HG03060 (cell line): ENCODE measurements at regions not wholly inside any gene's neighbourhood (a gene's known extent, or its start where the extent isn't known, plus 50 kb on each side); places are given as distances from the start of the nearest gene placed in this dataset.

Experiments used
- ATAC-seq: cut with Tn5 transposase; IDR thresholded peaks from one replicate; pipeline ENCODE4 v1.9.1; 2021; ENCODE audit warnings: low read depth, moderate number of reproducible peaks; ENCODE audit not compliant: unreplicated experiment

DNA sequence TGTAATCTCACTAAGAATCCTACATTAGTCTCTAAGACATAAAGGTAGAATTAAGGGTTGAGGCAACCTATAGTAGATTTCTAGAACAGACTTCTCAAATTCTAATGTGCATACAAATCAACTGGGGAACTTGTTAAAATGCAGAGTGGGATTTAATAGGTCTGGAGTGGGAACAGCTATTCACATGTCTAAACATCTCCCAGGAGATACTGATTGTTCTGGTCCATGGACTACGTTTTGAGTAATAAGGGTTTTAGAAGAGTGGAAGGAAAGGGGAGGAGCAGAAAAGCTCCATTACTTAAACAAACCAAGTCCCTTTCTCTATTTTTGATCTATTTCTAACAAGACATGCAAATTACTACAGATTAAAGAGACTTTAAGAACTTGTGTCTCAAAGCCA lies 524.8 kb downstream of the TUSC7 start:
- no peak for ATAC-seq

DNA sequence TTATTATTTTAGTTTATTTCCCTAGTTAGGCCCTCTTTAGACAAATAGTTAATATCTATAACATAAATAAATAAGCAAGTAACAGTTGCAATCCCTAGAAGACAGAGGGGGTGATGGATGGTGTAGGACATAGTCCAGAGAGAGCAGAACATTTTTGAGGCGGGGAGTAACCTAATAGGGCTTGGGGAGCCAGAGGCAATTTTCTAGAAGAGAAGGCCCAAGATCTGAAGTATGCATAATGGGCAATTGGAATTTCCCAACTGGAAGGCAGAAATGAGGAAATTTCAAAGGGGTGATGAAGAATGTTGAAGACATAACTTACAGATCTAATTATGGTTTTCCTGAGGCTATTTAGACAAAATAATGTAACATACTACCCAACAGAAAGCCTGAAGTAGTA lies 525.7 kb downstream of the TUSC7 start:
- ATAC-seq: no peak

DNA sequence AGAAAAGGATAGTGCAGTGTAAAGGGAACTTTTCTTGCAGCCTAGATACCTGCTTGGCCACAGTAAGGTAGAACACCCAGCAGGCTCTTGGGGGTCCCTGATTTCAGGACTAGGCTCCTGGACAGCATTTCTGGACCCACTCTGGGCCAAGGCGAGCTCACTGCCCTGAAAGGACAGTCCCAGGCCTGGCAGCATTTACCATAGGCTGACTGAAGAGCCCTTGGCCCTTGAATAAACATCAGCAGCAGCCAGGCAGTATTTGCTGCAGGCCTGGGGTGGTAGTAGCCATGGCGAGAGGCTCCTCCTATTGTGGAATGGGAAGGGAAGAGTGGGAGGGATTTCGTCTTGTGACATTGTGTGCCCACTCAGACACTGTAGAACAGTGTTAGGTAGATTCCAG lies 529.2 kb downstream of the TUSC7 start:
- no peak for ATAC-seq

DNA sequence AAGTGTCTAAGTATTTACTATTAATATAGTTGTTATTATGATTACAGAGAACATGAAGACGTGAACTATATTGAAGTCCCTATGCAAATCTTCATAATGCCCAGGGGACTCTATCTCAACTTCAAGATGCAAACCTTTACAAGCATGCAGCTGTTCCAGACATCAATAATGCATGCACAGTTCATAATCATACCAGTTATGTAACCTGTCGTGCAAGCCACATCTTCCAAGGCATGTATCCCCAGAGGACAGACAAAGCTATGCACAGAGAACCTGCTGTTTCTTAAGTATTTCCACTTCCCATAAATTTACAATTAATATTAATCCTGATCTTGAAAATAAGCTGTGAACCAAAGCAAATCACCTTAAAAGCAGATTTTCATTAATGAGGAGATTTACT lies 534.1 kb downstream of the TUSC7 start:
- no peak for ATAC-seq

DNA sequence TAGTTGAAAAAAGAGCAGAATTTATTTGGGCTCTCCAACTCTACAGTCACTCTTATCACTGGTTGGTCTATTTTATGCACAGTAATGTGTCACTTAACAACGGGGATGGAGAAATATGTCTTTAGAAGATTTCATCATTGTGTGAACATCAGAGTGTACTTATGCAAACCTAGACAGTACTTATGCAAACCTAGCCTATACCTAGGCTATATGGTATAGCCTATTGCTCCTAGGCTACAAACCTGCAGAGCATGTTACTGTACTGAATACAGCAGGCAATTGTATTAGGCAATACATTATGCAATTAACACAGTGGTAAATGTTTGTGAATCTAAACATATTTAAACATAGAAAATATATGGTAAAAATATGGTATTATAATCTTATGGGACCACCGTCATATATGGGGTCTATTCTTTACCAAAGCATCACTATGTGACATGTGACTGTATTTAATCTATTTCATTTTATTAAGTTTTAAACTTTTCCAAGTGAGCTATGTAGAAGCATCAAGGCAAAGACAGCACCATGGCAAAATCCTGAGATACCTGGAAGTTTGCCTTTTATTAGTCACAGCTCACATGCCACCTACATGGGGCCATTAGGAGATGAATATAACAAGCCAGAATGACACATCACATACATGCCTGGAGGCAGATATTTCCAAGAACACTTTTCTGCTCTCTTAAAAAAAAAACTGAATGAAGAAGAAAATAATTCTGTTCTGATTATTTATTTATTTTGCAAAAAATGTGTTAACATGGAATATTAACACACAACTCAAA lies 537.4 kb downstream of the TUSC7 start:
- no peak for ATAC-seq

DNA sequence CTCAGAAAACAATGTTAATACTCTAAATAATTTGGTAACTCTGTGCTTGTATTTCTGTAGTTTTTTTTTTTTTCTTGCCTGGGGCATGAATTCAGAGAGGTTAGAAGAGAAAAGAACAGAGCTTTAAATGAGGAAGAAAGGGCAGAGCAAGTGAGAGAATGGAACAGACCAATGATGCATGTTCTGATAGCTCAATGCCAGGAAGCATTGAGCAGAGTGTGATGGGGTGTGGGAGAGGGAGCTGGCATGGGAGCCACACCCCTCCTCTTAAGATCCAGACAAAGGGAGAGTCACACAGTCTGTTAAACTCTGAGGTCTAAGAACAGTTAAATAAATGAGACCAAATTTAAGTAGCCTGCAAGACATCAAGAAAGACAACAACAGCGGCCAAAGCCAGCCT lies 538.6 kb downstream of the TUSC7 start:
- ATAC-seq: no peak

DNA sequence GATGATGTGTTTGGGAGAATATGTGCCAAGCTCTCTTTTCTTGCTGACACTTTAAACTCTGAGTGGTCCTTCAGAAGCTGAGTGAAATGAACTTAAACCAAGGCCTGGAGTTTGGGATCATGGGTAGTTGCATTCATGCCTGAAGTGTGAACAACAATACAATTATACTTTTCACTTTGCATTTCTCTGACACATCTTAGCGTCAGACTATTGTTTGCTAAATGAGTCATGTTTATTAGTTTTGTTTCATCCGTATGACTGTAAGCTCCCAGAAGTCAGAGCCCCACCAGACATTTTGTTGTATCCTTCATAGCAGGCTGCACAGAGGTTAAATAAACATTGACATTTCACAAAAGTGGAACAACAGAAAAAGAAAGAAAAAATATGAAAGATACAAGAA lies 542.6 kb downstream of the TUSC7 start:
- ATAC-seq: peak; percentile 60

DNA sequence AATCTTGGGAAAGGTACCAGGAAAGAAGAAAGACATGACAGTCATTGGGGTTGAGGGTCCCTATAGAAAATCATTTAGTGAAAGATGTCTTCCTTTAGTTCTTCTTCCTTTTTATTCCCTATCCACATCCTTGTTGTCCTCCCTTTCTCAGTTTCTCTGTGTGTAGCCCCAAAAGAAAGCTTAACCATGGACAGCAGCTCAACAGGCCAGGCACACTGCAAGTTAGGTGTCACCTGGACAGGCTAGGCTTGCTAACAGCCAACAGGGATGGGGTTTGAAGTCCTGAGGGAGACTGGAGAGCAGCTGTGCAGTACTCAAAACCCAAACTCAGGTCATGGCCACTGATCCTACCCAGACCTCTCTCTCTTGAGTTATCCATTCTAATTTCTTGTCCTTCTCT lies 543.1 kb downstream of the TUSC7 start:
- no peak for ATAC-seq

DNA sequence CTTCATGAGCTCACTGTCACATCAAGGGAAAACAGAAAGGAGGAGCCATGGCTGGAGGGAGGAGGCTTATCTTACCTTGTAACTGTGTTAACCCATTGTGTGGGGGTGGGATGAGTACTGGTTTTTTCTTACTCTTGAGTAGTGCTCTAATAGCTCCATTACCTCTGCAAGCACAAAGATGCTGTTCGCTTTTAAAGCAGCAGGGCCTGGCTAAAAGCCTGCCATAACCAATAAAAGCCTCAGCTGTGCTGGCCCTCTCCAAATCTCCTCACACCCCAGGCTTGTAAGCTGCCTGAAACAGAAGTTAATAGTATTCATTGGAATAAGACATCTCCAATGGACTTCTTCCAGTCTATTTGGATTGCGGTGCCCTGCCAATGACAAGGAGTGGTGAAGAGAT lies 544.1 kb downstream of the TUSC7 start:
- no peak for ATAC-seq

DNA sequence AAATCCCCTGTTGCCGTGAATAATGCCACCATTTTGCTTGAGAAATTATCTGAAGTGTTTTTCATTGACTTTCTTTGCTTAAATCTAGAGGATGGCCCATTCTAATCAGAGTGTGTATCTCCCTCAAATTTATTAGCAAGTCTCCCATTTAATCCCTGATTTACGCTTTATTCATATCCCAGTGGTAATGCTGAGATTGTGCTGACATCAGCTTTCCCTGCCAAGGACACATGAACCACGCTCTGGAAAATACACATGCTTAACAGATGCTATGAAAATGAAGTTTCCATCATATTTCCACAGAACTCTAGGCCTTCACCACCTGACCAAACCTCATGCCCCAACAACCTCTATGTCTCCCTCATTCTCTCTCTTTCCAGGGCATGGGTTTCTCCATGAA lies 545.4 kb downstream of the TUSC7 start:
- ATAC-seq: no peak

DNA sequence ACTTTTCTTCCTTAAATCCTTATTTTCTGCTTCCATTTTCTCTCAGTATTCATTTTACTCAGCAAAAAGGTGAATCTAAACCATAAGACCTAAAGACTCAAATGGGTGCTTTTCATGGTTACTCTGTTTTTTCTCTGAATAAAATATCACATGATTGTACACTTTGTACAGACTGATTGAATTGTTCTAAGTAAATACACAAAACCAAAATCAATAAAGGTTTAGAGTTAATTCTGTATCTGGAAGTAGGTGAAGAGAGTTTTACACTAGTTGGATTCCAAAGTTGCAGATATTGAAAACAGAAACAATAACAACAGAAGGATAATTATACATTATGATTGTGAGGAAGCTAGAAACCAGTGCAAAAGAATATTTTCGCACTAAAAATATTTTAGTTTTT lies 546.2 kb downstream of the TUSC7 start:
- ATAC-seq: no peak

DNA sequence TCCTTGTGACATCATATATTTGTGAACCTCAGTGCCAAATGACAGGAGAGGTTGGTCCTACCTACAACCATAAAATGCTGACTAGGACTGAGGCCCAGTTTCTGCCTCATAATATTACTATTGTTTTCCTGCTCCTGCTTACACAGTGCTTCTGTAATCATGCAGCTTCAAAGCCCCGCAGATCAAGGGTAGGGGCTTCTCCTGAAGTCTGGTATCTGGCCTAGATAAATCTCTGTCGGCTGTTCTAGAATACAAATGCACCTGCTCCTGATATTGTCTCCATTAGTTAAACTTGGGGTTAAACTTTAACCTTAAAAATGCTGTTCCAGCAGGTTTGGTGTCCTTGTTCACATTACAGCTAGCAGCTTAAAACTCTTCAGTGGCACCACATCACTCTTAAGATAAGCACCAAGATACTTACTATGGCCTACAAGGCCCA lies 552.4 kb downstream of the TUSC7 start:
- no peak for ATAC-seq

DNA sequence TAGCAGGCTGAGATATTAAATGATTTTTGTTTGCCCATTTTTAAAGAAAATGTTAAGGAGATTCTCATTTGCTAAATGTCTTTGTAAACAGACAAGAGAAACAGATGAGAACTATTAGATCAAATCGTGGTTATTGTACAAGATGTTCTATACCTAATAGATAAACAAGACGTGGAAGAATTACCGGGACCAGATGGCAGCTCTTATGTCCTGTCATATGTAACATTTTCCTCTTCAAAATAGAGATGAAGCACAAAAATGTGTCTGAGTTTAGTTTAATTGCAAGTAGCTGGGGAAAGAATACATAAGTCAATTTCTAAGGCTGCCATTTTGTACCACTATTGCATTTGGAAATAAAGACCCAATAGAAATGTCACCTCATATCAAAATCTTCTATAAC lies 553.7 kb downstream of the TUSC7 start:
- no peak for ATAC-seq

DNA sequence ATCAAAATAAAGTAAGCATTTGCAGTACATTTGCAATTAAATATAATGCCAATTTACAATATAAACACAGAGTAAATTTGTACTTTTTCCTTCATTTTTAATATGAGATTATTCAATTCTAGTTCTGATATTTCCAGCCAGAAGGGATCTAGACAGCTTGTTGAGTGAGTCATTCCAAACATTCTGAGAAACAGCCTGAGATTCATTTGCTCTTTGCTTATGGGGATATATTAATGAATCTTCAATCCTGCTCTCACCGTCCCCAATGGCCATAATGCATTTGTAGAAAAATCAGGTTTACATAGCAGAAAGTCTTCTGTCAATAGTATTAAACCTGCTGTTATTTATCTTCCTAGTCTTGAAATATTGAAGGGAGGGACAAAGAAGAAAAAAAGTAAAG lies 554.2 kb downstream of the TUSC7 start:
- ATAC-seq: no peak

DNA sequence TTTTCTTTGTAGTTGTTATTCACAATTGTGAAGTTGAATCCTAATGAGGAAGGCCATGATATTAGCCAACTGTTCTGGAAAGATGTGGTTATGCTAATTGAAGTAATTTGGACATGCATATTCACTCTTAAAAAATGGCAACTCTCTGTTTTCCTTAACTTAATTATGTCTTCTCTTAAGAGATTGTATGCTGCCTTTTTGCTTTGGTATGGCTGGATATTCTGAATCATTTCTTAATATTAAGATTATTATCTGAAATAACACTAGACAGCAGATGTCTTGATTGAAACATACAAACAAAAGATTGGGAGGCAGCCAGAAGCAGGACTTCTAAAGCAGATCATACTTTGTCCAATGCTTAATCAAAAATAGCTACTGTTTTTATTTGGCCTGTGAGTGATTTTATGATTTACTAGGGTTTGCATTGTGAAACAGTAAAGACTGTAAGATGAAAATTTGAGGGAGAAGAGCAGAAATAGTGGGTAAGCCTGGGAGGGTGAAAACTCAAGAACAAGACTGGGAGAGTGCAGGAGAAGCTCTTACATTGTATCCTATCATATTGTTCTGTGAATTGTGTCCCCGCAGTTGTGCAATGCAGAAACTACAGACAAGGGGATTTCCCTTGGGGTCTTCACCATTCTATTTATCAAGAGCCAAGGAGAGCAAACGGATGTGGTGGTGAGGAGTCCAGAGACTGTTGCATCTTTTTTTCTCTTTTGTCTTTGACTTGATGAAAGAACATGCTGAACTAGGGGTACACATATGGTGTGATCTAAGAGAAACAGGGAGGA lies 554.8 kb downstream of the TUSC7 start:
- no peak for ATAC-seq

DNA sequence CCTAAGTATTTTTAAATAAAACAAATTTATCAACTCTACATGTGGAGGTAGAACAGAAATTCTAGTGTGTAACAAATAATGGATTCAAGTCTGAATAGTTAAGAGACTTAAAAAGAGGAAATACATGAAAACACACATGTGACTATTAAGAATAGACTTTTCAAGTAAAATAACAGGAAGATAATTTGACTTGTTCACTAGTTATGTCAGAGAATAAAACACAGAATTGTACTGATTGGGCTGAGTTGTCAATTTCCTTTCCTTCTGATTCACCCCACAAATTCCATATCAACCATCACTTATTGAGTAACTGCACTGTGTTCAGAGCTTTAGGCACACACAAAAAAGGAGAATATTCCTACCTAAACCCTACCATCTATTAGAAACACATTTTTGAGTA lies 557.2 kb downstream of the TUSC7 start:
- ATAC-seq: no peak

DNA sequence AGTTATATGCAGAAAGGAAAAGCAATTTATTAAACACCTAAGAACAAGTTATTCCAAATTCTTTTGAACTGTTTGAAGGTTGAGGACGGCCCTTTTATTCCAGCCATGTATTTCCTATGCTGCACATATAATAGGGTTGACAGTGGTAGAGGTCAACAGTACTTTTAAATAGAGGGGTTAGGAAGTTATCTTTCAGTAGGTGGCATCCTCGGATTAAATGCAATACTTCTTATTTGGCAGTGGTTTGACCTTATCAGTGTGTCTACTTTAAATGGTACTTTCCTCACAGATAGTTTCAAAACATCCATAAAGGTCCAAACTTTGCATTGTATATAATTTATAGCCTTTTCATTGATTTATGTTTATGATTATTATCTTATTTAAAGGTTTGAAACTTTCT lies 558.7 kb downstream of the TUSC7 start:
- ATAC-seq: no peak

DNA sequence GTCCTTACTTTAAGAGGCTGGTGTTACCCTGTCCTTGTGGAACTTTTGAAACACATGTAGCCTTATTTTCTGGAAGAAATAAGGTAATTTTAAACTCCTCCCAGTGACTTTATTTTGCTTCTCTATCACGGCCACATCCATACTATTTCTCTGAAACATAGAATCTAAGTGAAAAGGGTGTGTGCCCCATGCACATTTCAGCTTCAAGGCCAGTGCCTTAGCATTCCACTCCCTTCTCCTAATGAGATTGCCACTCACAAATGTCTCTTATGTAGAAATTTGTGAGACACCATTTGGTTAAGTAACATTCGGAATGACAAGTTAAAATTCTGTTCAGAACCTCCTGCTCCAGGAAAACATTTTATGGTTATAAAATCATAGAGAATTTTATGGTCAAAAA lies 562.7 kb downstream of the TUSC7 start:
- no peak for ATAC-seq

DNA sequence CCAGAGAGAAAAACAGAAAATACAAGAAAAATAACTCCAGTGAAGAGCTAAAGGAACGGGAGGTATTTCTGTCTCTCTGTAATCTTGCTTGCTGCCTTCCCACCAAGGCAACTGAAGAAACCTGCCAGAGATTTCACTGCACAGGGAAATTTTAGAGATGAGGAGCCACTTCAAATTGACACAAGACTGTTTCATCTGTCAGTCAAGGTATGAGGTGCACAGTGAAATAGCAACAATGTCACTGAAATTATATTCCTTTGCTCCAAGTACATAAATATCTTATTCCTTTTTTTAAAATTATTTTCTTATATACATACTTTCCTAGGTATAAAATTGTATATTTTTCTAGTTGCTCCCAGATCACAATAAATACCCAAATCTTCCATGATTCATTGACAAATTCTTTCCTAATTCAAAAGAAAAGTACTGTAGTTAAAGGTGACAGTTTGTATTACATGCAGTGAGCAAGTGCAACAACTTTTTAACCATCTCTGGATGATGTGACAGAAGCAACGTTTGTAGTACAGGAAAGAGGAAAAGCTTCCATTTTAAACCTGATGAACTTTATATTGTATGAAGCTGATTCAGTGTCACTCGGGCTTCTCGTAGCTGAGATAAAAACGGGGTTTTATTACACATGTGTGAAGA lies 563.4 kb downstream of the TUSC7 start:
- ATAC-seq: no peak

DNA sequence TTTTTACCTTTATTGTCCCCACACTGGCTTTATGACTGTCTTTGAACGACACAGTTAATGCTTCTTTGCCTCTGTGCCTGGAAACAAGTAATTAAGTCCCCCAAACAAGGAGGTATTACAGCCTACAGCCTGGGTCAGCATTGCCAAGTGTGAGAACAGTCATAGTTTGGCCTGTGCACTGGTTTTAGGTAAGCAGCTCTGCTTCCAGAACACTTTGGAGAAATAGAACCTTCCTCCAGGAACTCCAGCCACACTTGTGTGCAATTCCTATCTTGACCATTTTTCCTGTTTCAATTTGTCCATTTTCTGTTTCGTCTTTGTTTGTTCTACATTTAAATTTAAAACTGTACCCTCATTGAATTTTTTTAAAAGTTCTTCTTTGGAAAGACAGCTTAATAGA lies 568.2 kb downstream of the TUSC7 start:
- no peak for ATAC-seq

DNA sequence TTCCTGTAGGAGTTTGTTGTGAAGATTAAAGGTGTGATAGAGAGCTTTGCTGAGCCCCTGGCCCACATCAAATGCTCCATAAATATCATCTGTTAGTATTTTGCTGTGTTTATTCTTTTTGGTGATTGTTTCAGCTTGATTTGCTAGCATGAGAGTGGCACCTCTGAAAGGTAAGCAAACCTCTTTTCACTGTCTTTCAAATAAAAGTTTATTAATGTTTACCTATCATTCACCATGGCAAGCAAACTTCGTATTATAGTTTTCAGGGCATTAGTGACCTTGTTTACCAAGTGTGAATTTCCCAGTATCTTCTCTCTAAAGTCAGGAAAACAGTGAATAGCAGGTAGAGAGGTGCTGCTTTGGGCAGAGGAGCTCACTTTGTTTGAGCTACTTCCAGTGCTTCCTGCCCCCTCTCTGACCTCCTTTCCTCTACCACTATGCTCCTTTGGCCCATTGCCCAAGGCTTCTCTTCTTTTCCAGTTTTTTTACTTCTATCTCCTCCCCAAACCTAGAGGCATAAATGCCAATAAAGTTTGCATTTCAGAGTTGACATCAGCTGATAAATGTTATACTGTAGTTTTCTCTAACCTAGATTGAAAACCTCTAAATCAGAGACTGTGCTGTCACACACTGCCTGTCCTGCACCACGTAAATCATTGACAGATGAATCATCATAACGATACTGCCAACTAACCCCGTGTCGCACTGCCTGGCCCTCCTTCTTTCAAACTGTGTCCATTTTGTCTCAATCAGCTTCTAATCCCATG lies 569.0 kb downstream of the TUSC7 start:
- peak; percentile 95 for ATAC-seq
